H1 (cell line): ENCODE measurements at regions not wholly inside any gene's neighbourhood (a gene's known extent, or its start where the extent isn't known, plus 50 kb on each side); places are given as distances from the start of the nearest gene placed in this dataset.

Source experiments
- CTCF ChIA-PET: fragments of 300-600 bp; sonication (Branson Sonifier 250); formaldehyde crosslinking; loops from one replicate; lab custom pipeline; 2021; ENCODE audit not compliant: partially characterized antibody; lab: Charles Lee
- POLR2A ChIA-PET: fragments of 300-600 bp; sonication (Branson Sonifier 250); formaldehyde crosslinking; loops from one replicate; lab custom pipeline; 2021; ENCODE audit warnings: inconsistent platforms; ENCODE audit not compliant: partially characterized antibody; lab: Charles Lee
- DNase-seq, 2 experiments: peaks; one replicate each; pipeline versions ENCODE4 v3.0.0 to v3.0.0-alpha.2; 2010 to 2022; ENCODE audit warnings: low spot score in 2 of 2, low read depth in 1 of 2, mixed read lengths in 1 of 2
- FAIRE-seq: peaks from 2 replicates; lab custom pipeline; 2011; peaks lifted over from hg19 to GRCh38; lab: Jason Lieb, UNC
- H2AFZ ChIP-seq: 2 replicates; pipeline ENCODE4 v1.8.1; 2012; ENCODE audit warnings: low read length, inconsistent platforms
- H2AK5ac ChIP-seq: 2 replicates; pipeline ENCODE4 v1.6.1; 2013; ENCODE audit warnings: low read depth, low read length
- H2BK120ac ChIP-seq: replicated peaks from 2 replicates; pipeline ENCODE3; 2013; ENCODE audit warnings: low read depth, low read length, inconsistent platforms
- H2BK12ac ChIP-seq: 2 replicates; pipeline ENCODE4 v1.6.1; 2013; ENCODE audit warnings: low read depth, low read length
- H2BK15ac ChIP-seq: 2 replicates; pipeline ENCODE4 v1.6.1; 2013; ENCODE audit warnings: low read length
- H2BK20ac ChIP-seq: 2 replicates; pipeline ENCODE4 v1.6.1; 2013; ENCODE audit warnings: low read length
- H2BK5ac ChIP-seq: 2 replicates; pipeline ENCODE4 v1.6.1; 2013; ENCODE audit warnings: low read depth, low read length
- H3K14ac ChIP-seq: 2 replicates; pipeline ENCODE4 v1.6.1; 2013; ENCODE audit warnings: inconsistent platforms; ENCODE audit not compliant: insufficient read length
- H3K18ac ChIP-seq: 2 replicates; pipeline ENCODE4 v1.6.1; 2013; ENCODE audit warnings: low read length; ENCODE audit errors: extremely low read depth
- H3K23ac ChIP-seq: 2 replicates; pipeline ENCODE4 v1.6.1; 2013; ENCODE audit warnings: inconsistent platforms; ENCODE audit not compliant: insufficient read length
- H3K23me2 ChIP-seq: 2 replicates; pipeline ENCODE4 v1.6.1; 2013; ENCODE audit warnings: low read depth, low read length
- H3K27ac ChIP-seq: 2 replicates; pipeline ENCODE4 v1.6.1; 2011; ENCODE audit warnings: low read depth, low read length, inconsistent platforms
- H3K27me3 ChIP-seq, 4 experiments: replicated peaks in 1 of 4; 1 replicate in 1 of 4; 2 replicates in 3 of 4; pipeline versions ENCODE4 v1.6.1 to v1.8.1; 2011 to 2013; ENCODE audit warnings: low read length in 3 of 4, mild to moderate bottlenecking in 3 of 4, inconsistent platforms in 2 of 4, mixed read lengths in 2 of 4, moderate library complexity in 1 of 4; ENCODE audit not compliant: control insufficient read depth in 3 of 4, insufficient read depth in 3 of 4; ENCODE audit errors: extremely low read depth in 1 of 4
- H3K36me3 ChIP-seq, 4 experiments: 2 replicates each; pipeline versions ENCODE4 v1.6.1 to v1.8.1; 2011 to 2013; ENCODE audit warnings: mild to moderate bottlenecking in 4 of 4, low read length in 3 of 4, moderate library complexity in 2 of 4, control low read depth in 1 of 4, inconsistent platforms in 1 of 4; ENCODE audit not compliant: insufficient read depth in 4 of 4, control insufficient read depth in 2 of 4
- H3K4ac ChIP-seq: replicated peaks from 2 replicates; pipeline ENCODE3; 2013; ENCODE audit warnings: low read length, low read depth, mixed read lengths, inconsistent platforms; ENCODE audit not compliant: insufficient read length
- H3K4me1 ChIP-seq, 4 experiments: replicated peaks in 1 of 4; 1 replicate in 1 of 4; 2 replicates in 3 of 4; pipeline versions ENCODE4 v1.6.1 to v1.8.1; 2011 to 2013; ENCODE audit warnings: low read length in 3 of 4, inconsistent platforms in 2 of 4, mixed read lengths in 1 of 4; ENCODE audit not compliant: insufficient read depth in 4 of 4, control insufficient read depth in 3 of 4
- H3K4me2 ChIP-seq, 2 experiments: 2 replicates each; pipeline versions ENCODE4 v1.6.1 to v1.8.1; 2011 to 2013; ENCODE audit warnings: low read depth in 2 of 2, low read length in 2 of 2, control low read depth in 1 of 2, inconsistent platforms in 1 of 2, mild to moderate bottlenecking in 1 of 2; ENCODE audit not compliant: insufficient read depth in 1 of 2
- H3K4me3 ChIP-seq, 4 experiments: fragments of 200-600, 300-600 bp in 1 of 4; sonication (generic), shearing (Covaris generic), sonication (Bioruptor Twin) in 1 of 4; 2 replicates each; pipeline versions ENCODE4 v1.5.1 to v1.8.1; 2011 to 2016; ENCODE audit warnings: low read length in 4 of 4, low read depth in 3 of 4, control low read depth in 2 of 4, inconsistent platforms in 2 of 4, mild to moderate bottlenecking in 2 of 4, mixed read lengths in 1 of 4, moderate library complexity in 1 of 4; ENCODE audit not compliant: insufficient read depth in 2 of 4; ENCODE audit errors: extremely low read depth in 1 of 4
- H3K56ac ChIP-seq: replicated peaks from 2 replicates; pipeline ENCODE3; 2013; ENCODE audit warnings: low read depth, mild to moderate bottlenecking, mixed read lengths, low read length, inconsistent platforms; ENCODE audit not compliant: insufficient read length
- H3K79me1 ChIP-seq: 2 replicates; pipeline ENCODE4 v1.6.1; 2013; ENCODE audit warnings: low read depth, low read length, control low read depth
- H3K79me2 ChIP-seq, 2 experiments: 2 replicates each; pipeline versions ENCODE4 v1.6.1 to v1.8.1; 2012 to 2013; ENCODE audit warnings: low read length in 2 of 2, mild to moderate bottlenecking in 2 of 2, inconsistent platforms in 1 of 2; ENCODE audit not compliant: insufficient read depth in 2 of 2, control insufficient read depth in 1 of 2
- H3K9ac ChIP-seq, 4 experiments: replicated peaks in 1 of 4; 1 replicate in 1 of 4; 2 replicates in 3 of 4; pipeline versions ENCODE4 v1.6.1 to v1.8.1; 2011 to 2013; ENCODE audit warnings: low read depth in 3 of 4, low read length in 3 of 4, control low read depth in 2 of 4, mild to moderate bottlenecking in 2 of 4, moderate library complexity in 2 of 4, inconsistent platforms in 1 of 4; ENCODE audit errors: extremely low read depth in 1 of 4
- H3K9me3 ChIP-seq, 2 experiments: 2 replicates each; pipeline versions ENCODE4 v1.6.1 to v1.8.1; 2012 to 2013; ENCODE audit warnings: mild to moderate bottlenecking in 2 of 2, moderate library complexity in 2 of 2, control low read depth in 1 of 2, inconsistent platforms in 1 of 2, low read depth in 1 of 2, low read length in 1 of 2, mixed read lengths in 1 of 2; ENCODE audit not compliant: insufficient read depth in 2 of 2
- H4K20me1 ChIP-seq, 2 experiments: replicated peaks in 1 of 2; 2 replicates each; pipeline versions ENCODE3 to v1.8.1; 2011 to 2013; ENCODE audit warnings: inconsistent platforms in 2 of 2, low read length in 2 of 2, mild to moderate bottlenecking in 1 of 2; ENCODE audit not compliant: insufficient read depth in 2 of 2, control insufficient read depth in 1 of 2
- H4K5ac ChIP-seq: 2 replicates; pipeline ENCODE4 v1.6.1; 2013; ENCODE audit warnings: low read length, low read depth, mixed read lengths, inconsistent platforms; ENCODE audit not compliant: insufficient read length
- H4K8ac ChIP-seq: 2 replicates; pipeline ENCODE4 v1.8.0; 2013; ENCODE audit warnings: mild to moderate bottlenecking, moderate library complexity, low read length, inconsistent platforms; ENCODE audit not compliant: insufficient read depth; ENCODE audit errors: extremely low read depth
- H4K91ac ChIP-seq: replicated peaks from 2 replicates; pipeline ENCODE3; 2013; ENCODE audit warnings: low read length, mixed read lengths, inconsistent platforms; ENCODE audit not compliant: insufficient read length
- CBX5 ChIP-seq: fragments of 300-800, 300-1000 bp; sonication (generic); IDR thresholded peaks from 2 replicates; pipeline ENCODE4 v1.7.1; 2016; ENCODE audit warnings: antibody characterized with exemption, low read length, low read depth
- HDAC6 ChIP-seq: IDR thresholded peaks from one replicate; pipeline ENCODE4 v1.7.1; 2012; ENCODE audit warnings: low read depth, mild to moderate bottlenecking, inconsistent platforms, low read length, moderate library complexity
- TAF1 ChIP-seq: IDR thresholded peaks from 2 replicates; pipeline ENCODE4 v1.6.1; 2011; ENCODE audit warnings: mild to moderate bottlenecking, low read depth, low read length
- WGBS, 2 experiments: shearing (Covaris generic) in 1 of 2; methylation state at CpG; one replicate each; pipeline versions ENCODE4 v1.1.6 to v1.1.7; 2013 to 2015; ENCODE audit warnings: low lambda C conversion rate in 2 of 2, mixed read lengths in 2 of 2, inconsistent platforms in 1 of 2, low coverage in 1 of 2, missing lambda C conversion rate in 1 of 2; ENCODE audit not compliant: insufficient replicate concordance in 2 of 2, insufficient coverage in 1 of 2, insufficient read length in 1 of 2; ENCODE audit errors: extremely low coverage in 1 of 2, missing lambda C conversion rate in 1 of 2; 5-methylcytosine and 5-hydroxymethylcytosine counted together
- TF ChIP-seq, protein P1 (sequence below): IDR thresholded peaks from 2 replicates; pipeline ENCODE4 v1.6.1; 2012; ENCODE audit warnings: inconsistent platforms

DNA sequence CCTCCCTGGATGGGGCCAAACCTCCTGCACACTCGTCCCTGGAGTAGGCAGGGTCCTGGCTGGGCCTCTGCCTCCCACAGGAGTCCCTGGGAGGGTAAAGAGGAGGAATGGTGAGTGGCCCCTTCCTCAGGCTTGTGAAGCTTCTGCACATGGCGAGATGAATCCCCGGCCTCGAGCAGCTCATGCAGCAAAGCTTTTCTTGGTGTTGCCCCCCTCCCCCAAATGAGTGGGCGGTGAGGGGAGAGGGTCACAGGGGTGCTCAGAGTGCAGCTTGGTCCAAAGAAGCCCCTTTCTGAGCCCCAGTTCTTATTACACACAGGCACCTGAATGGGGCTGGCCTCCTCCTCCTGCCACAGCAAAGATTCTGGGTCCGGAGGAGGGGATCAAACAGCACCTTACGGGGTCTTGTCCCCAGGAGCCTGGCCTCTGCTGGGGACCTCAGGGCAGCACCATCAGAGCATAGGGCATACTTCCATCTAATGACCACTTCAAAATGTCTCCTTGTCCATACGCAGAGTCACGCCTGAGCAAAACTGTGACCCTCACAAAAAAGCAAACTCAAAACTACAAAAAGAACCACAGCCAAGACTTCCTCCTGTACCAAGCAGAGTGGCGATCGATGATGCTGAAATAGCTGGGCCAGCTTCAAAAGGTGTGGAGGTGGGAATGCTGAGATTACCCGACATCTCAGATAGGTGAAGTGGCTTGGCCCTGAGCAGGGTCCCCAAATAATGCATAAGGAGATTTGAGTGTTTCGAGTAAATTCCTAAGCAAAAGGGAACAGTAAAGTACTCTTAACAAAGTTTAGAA is 148.4 kb upstream of the TWIST2 start:
- no peak overlapping the region for H2BK120ac ChIP-seq
- H3K18ac ChIP-seq: no peak overlapping the region
- no peaks in the 10 kb centered on the region for H3K36me3 ChIP-seq
- no peaks in the 10 kb centered on the region for H3K27me3 ChIP-seq
- H2AFZ ChIP-seq: no peak overlapping the region
- FAIRE-seq (no peak), DNase-seq (no peak)
- H2BK15ac ChIP-seq: no peak overlapping the region
- no peak overlapping the region for H3K4ac ChIP-seq
- no peaks in the 10 kb centered on the region for H3K79me1 ChIP-seq
- no peaks in the 10 kb centered on the region; a peak in 1 of 7 replicates for H3K4me1 ChIP-seq
- no peak overlapping the region for H4K5ac ChIP-seq
- TF ChIP-seq TAF1 (no peak), CBX5 (no peak), HDAC6 (no peak)
- TF ChIP-seq, protein P1, sequence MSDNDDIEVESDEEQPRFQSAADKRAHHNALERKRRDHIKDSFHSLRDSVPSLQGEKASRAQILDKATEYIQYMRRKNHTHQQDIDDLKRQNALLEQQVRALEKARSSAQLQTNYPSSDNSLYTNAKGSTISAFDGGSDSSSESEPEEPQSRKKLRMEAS: no peak
- H3K56ac ChIP-seq: no peak overlapping the region
- WGBS, 2 experiments: 87% methylated on average over 13 of the region's 13 CpGs; no CpG with 5 or more reads in 1 of the 2 experiments
- no peak overlapping the region for H2BK20ac ChIP-seq
- no peak overlapping the region for H2BK12ac ChIP-seq
- no peak overlapping the region for H4K91ac ChIP-seq
- H2BK5ac ChIP-seq: no peak overlapping the region
- no peak overlapping the region for H2AK5ac ChIP-seq
- H3K23ac ChIP-seq: no peak overlapping the region
- POLR2A ChIA-PET: no interaction called here
- no peak overlapping the region for H3K9ac ChIP-seq
- CTCF ChIA-PET: no interaction called here
- no peak overlapping the region for H3K14ac ChIP-seq
- H3K23me2 ChIP-seq: no peaks in the 10 kb centered on the region
- H3K4me3 ChIP-seq: no peak overlapping the region
- H4K20me1 ChIP-seq: no peaks in the 10 kb centered on the region
- H3K4me2 ChIP-seq: no peak overlapping the region
- H3K27ac ChIP-seq: no peak overlapping the region
- H3K79me2 ChIP-seq: no peaks in the 10 kb centered on the region
- H4K8ac ChIP-seq: no peak overlapping the region
- H3K9me3 ChIP-seq: no peaks in the 10 kb centered on the region
